Mesenchymal stem cell (in vitro differentiated cells and primary cell): ENCODE measurements at regions not wholly inside any gene's neighbourhood (a gene's known extent, or its start where the extent isn't known, plus 50 kb on each side); places are given as distances from the start of the nearest gene placed in this dataset.

Experiments
- DNase-seq: peaks from one replicate; pipeline ENCODE4 v3.0.0-alpha.2; 2013
- H2AFZ ChIP-seq: one replicate; pipeline ENCODE4 v1.6.1; 2013; ENCODE audit warnings: low read depth, mild to moderate bottlenecking, control low read depth, inconsistent platforms, low read length, moderate library complexity
- H2AK5ac ChIP-seq: 2 replicates; pipeline ENCODE4 v1.6.1; 2013; ENCODE audit warnings: low read length, moderate library complexity, mild to moderate bottlenecking, inconsistent platforms; ENCODE audit not compliant: severe bottlenecking
- H2BK120ac ChIP-seq: one replicate; pipeline ENCODE4 v1.6.1; 2013; ENCODE audit warnings: low read depth, mild to moderate bottlenecking, inconsistent platforms, low read length, moderate library complexity
- H2BK12ac ChIP-seq, 2 experiments: one replicate each; pipeline ENCODE4 v1.6.1; 2013; ENCODE audit warnings: inconsistent platforms in 2 of 2, low read length in 2 of 2, mild to moderate bottlenecking in 2 of 2, moderate library complexity in 2 of 2, control low read depth in 1 of 2
- H2BK15ac ChIP-seq: one replicate; pipeline ENCODE4 v1.6.1; 2013; ENCODE audit warnings: mild to moderate bottlenecking, low read depth, inconsistent platforms; ENCODE audit not compliant: poor library complexity, severe bottlenecking
- H2BK5ac ChIP-seq: 2 replicates; pipeline ENCODE4 v1.6.1; 2013; ENCODE audit warnings: low read depth, mild to moderate bottlenecking, low read length, control low read depth, inconsistent platforms; ENCODE audit not compliant: poor library complexity, severe bottlenecking
- H3K14ac ChIP-seq, 2 experiments: one replicate each; pipeline ENCODE4 v1.6.1; 2013; ENCODE audit warnings: inconsistent platforms in 2 of 2, low read length in 2 of 2, control low read depth in 1 of 2, mild to moderate bottlenecking in 1 of 2, moderate library complexity in 1 of 2
- H3K18ac ChIP-seq, 2 experiments: one replicate each; pipeline ENCODE4 v1.6.1; 2013; ENCODE audit warnings: inconsistent platforms in 2 of 2, low read length in 2 of 2, control low read depth in 1 of 2, low read depth in 1 of 2, mild to moderate bottlenecking in 1 of 2
- H3K23ac ChIP-seq, 2 experiments: one replicate each; pipeline ENCODE4 v1.6.1; 2013; ENCODE audit warnings: inconsistent platforms in 2 of 2, low read length in 2 of 2, mild to moderate bottlenecking in 2 of 2, moderate library complexity in 2 of 2, control low read depth in 1 of 2
- H3K27ac ChIP-seq: 2 replicates; pipeline ENCODE4 v1.5.1; 2013; ENCODE audit warnings: mild to moderate bottlenecking, moderate library complexity, low read length, control low read depth, inconsistent platforms; ENCODE audit not compliant: poor library complexity, severe bottlenecking
- H3K27me3 ChIP-seq, 2 experiments: 2 replicates each; pipeline versions ENCODE4 v1.6.1 to v1.7.0; 2013; ENCODE audit warnings: low read length in 2 of 2, mild to moderate bottlenecking in 2 of 2, moderate library complexity in 2 of 2, control low read depth in 1 of 2, inconsistent platforms in 1 of 2; ENCODE audit not compliant: control insufficient read depth in 1 of 2, insufficient read depth in 1 of 2
- H3K36me3 ChIP-seq, 2 experiments: 2 replicates each; pipeline versions ENCODE4 v1.6.1 to v1.7.0; 2013; ENCODE audit warnings: low read length in 2 of 2, control low read depth in 1 of 2, inconsistent platforms in 1 of 2, low read depth in 1 of 2, mild to moderate bottlenecking in 1 of 2; ENCODE audit not compliant: insufficient read depth in 2 of 2, control insufficient read depth in 1 of 2
- H3K4ac ChIP-seq, 2 experiments: one replicate each; pipeline ENCODE4 v1.6.1; 2013; ENCODE audit warnings: inconsistent platforms in 2 of 2, low read length in 2 of 2, mild to moderate bottlenecking in 2 of 2, moderate library complexity in 2 of 2, control low read depth in 1 of 2, low read depth in 1 of 2
- H3K4me1 ChIP-seq: 2 replicates; pipeline ENCODE4 v1.6.1; 2013; ENCODE audit warnings: low read depth, low read length, control low read depth; ENCODE audit not compliant: control insufficient read depth, insufficient read depth
- H3K4me2 ChIP-seq: 2 replicates; pipeline ENCODE4 v1.6.1; 2013; ENCODE audit warnings: low read length, mild to moderate bottlenecking, inconsistent platforms; ENCODE audit not compliant: poor library complexity, severe bottlenecking
- H3K4me3 ChIP-seq, 2 experiments: 2 replicates each; pipeline versions ENCODE4 v1.5.1 to v1.7.0; 2013; ENCODE audit warnings: low read length in 2 of 2, mild to moderate bottlenecking in 2 of 2, control low read depth in 1 of 2, low read depth in 1 of 2; ENCODE audit not compliant: insufficient read depth in 1 of 2
- H3K79me1 ChIP-seq: replicated peaks from 2 replicates; pipeline ENCODE4 v1.6.1; 2013; ENCODE audit warnings: mild to moderate bottlenecking, control low read depth, low read length, inconsistent platforms; ENCODE audit not compliant: poor library complexity, severe bottlenecking
- H3K9ac ChIP-seq: 2 replicates; pipeline ENCODE4 v1.7.0; 2013; ENCODE audit warnings: mild to moderate bottlenecking, low read length, moderate library complexity
- H3K9me3 ChIP-seq: 2 replicates; pipeline ENCODE4 v1.7.0; 2013; ENCODE audit warnings: mild to moderate bottlenecking, low read length; ENCODE audit not compliant: control insufficient read depth
- H4K8ac ChIP-seq: one replicate; pipeline ENCODE4 v1.6.1; 2013; ENCODE audit warnings: inconsistent platforms, mild to moderate bottlenecking, low read length, moderate library complexity
- H4K91ac ChIP-seq: one replicate; pipeline ENCODE4 v1.6.1; 2013; ENCODE audit warnings: mild to moderate bottlenecking, low read length, inconsistent platforms
- WGBS: methylation state at CpG from one replicate; pipeline ENCODE4 v1.1.7; 2013; ENCODE audit warnings: mixed read lengths; 5-methylcytosine and 5-hydroxymethylcytosine counted together

DNA sequence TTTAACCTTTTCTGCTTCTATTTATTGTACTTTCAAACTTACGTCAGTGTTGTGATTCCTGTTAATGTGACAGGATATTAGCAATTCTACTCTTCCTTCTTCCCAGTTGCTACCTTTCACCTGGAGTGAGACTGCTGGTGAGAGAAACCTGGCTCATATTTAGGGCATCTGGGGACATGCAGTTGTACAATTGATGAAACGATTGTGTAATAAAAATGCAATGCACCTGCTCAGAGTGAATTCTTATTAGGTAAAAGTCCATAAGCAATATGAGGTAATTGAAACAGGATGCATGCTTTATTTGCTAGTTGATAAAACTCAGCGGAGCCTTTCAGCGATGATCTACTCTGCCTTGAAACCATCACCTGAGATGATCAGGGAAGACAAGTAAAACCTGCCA lies 116.1 kb upstream of the FBXO33 start:
- Histone ChIP-seq H4K8ac (no peak overlapping the region), H2BK15ac (no peak overlapping the region), H2AK5ac (no peak overlapping the region), H3K4ac (no peak overlapping the region), H3K36me3 (no peaks in the 10 kb centered on the region), H3K4me3 (no peak overlapping the region), H3K79me1 (no peaks in the 10 kb centered on the region), H3K23ac (no peak overlapping the region), H3K4me2 (no peak overlapping the region), H3K4me1 (no peaks in the 10 kb centered on the region), H3K14ac (no peak overlapping the region), H3K9me3 (peaks cover 11% of the 10 kb centered on the region), H2AFZ (no peak overlapping the region), H4K91ac (no peak overlapping the region), H3K27ac (no peak overlapping the region), H3K27me3 (no peaks in the 10 kb centered on the region), H3K18ac (no peak overlapping the region), H2BK5ac (no peak overlapping the region), H2BK12ac (no peak overlapping the region), H3K9ac (no peak overlapping the region), H2BK120ac (no peak overlapping the region)
- DNase-seq: no peak
- WGBS: 97% methylated on average over 3 of the region's 4 CpGs

DNA sequence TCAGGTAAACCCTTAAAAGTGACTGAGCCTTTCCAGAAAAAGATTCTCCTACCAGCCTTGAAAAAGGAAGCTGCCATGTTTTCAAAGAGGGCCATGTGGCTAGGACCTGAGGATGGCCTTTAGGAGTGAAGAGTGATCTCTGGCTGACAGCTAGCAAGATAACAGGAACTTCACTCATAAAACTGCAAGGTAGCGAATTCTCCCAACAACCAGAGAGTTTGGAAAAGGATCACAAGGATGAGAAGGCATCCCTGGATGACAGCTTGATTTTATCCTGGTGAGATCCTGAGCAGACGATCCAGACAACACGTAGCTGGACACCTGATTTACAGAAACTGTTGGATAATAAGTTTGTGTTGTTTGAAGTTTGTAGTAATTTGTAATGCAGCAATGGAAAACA lies 115.6 kb upstream of the FBXO33 start:
- Histone ChIP-seq H4K8ac (no peak overlapping the region), H2BK5ac (no peak overlapping the region), H3K4me3 (no peak overlapping the region), H3K4me1 (no peaks in the 10 kb centered on the region), H3K9me3 (peaks cover 11% of the 10 kb centered on the region), H3K4me2 (no peak overlapping the region), H2AK5ac (no peak overlapping the region), H3K14ac (no peak overlapping the region), H3K27ac (no peak overlapping the region), H3K9ac (no peak overlapping the region), H2BK15ac (no peak overlapping the region), H4K91ac (no peak overlapping the region), H3K18ac (no peak overlapping the region), H3K79me1 (no peaks in the 10 kb centered on the region), H3K4ac (no peak overlapping the region), H2BK12ac (no peak overlapping the region), H3K23ac (no peak overlapping the region), H2BK120ac (no peak overlapping the region), H3K36me3 (no peaks in the 10 kb centered on the region), H3K27me3 (no peaks in the 10 kb centered on the region), H2AFZ (no peak overlapping the region)
- no peak for DNase-seq
- WGBS: 63% methylated on average over 3 of the region's 3 CpGs

DNA sequence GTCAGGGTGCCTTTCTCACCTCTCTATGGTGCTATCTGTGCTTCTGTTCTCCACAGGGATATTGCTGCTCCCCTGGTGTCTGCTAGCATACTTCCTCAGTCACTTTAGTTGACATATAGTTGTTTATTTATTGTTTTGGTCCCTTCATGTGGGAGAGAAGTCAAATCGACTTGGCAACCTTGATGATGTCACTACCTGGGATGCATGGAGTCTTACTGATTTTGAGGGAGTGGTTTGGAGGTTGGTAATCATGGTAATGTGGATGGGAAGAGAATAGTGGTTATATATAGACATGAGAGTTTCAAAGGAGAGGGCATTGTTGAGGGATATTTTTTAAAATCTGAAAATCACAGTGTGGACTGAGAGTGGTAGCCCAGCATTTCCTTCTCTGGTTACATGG lies 73.6 kb upstream of the FBXO33 start:
- WGBS: 80% methylated on average over 1 of the region's 1 CpG
- Histone ChIP-seq H4K8ac (no peak overlapping the region), H3K4ac (no peak overlapping the region), H2BK15ac (no peak overlapping the region), H3K4me2 (no peak overlapping the region), H3K14ac (no peak overlapping the region), H3K4me1 (no peaks in the 10 kb centered on the region), H2BK12ac (no peak overlapping the region), H3K23ac (no peak overlapping the region), H2AK5ac (no peak overlapping the region), H2AFZ (no peak overlapping the region), H2BK120ac (no peak overlapping the region), H3K9ac (no peak overlapping the region), H2BK5ac (no peak overlapping the region), H3K18ac (no peak overlapping the region), H3K27me3 (no peaks in the 10 kb centered on the region), H3K4me3 (no peak overlapping the region), H3K9me3 (peaks cover 18% of the 10 kb centered on the region), H3K27ac (no peak overlapping the region), H3K36me3 (no peaks in the 10 kb centered on the region), H4K91ac (no peak overlapping the region), H3K79me1 (peaks cover 3% of the 10 kb centered on the region)
- DNase-seq: no peak

DNA sequence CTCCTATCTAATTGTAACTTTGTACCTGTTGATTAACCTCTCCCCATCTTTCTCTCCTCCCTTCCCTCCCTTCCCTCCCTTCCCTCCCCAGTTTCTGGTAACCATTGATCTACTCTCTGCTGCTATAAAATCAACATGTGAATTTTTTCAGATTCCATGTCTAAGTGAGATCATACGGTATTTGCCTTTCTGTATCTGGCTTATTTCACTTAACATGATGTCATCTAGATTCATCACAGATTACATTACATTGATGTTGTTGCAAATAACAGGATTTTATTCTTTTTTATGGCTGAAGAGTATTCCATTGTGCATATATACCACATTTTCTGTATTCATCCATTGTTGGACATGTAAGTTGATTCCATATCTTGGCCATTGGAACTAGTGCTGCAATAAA lies 68.0 kb upstream of the FBXO33 start:
- Histone ChIP-seq H3K4me2 (no peak overlapping the region), H4K8ac (no peak overlapping the region), H2BK120ac (no peak overlapping the region), H3K79me1 (peaks cover 2% of the 10 kb centered on the region), H2BK12ac (no peak overlapping the region), H3K9ac (no peak overlapping the region), H3K23ac (no peak overlapping the region), H3K36me3 (no peaks in the 10 kb centered on the region), H3K4me1 (no peaks in the 10 kb centered on the region), H3K27me3 (no peaks in the 10 kb centered on the region), H3K4me3 (no peak overlapping the region), H4K91ac (no peak overlapping the region), H3K27ac (no peak overlapping the region), H2BK5ac (no peak overlapping the region), H3K14ac (no peak overlapping the region), H3K18ac (no peak overlapping the region), H3K9me3 (no peaks in the 10 kb centered on the region), H2AFZ (no peak overlapping the region), H3K4ac (no peak overlapping the region), H2AK5ac (no peak overlapping the region), H2BK15ac (no peak overlapping the region)
- DNase-seq: no peak
- WGBS: no CpG with 5 or more reads among the region's 1 CpG
